Osteocyte (in vitro differentiated cells): ENCODE measurements at regions not wholly inside any gene's neighbourhood (a gene's known extent, or its start where the extent isn't known, plus 50 kb on each side); places are given as distances from the start of the nearest gene placed in this dataset.
A peak's percentile ranks its signal among the peaks of the same experiment; 100 is the strongest.

Experiments used
- DNase-seq: peaks from one replicate; pipeline ENCODE4 v3.0.0; 2021; ENCODE audit warnings: mixed read lengths; ENCODE audit not compliant: unreplicated experiment; ENCODE audit errors: extremely low spot score
- H3K27ac Mint-ChIP-seq: one replicate; pipeline ENCODE4 v1.8.0; 2021; ENCODE audit warnings: mild to moderate bottlenecking, mixed read lengths; ENCODE audit not compliant: unreplicated experiment
- H3K27me3 Mint-ChIP-seq: one replicate; pipeline ENCODE4 v1.8.0; 2021; ENCODE audit warnings: mixed read lengths; ENCODE audit not compliant: unreplicated experiment
- H3K36me3 Mint-ChIP-seq: one replicate; pipeline ENCODE4 v1.8.0; 2021; ENCODE audit warnings: mixed read lengths; ENCODE audit not compliant: unreplicated experiment
- H3K4me1 Mint-ChIP-seq: one replicate; pipeline ENCODE4 v1.8.0; 2021; ENCODE audit warnings: mixed read lengths; ENCODE audit not compliant: unreplicated experiment
- H3K4me3 Mint-ChIP-seq: one replicate; pipeline ENCODE4 v1.8.0; 2021; ENCODE audit warnings: mild to moderate bottlenecking, moderate library complexity, mixed read lengths; ENCODE audit not compliant: unreplicated experiment
- H3K9me3 Mint-ChIP-seq: one replicate; pipeline ENCODE4 v1.8.0; 2021; ENCODE audit warnings: mixed read lengths; ENCODE audit not compliant: unreplicated experiment
- CTCF ChIP-seq: fragments of 200-600 bp; sonication (generic); IDR thresholded peaks from 2 replicates; pipeline ENCODE4 v1.5.0; 2021; ENCODE audit warnings: antibody characterized with exemption, mild to moderate bottlenecking, moderate library complexity

GRCh38 chr12:65665817-65666216, 158.5 kb upstream of the HMGA2 start:
- no peak for TF ChIP-seq CTCF
- no peaks in the 10 kb centered on the region for H3K36me3 Mint-ChIP-seq
- no peak overlapping the region for H3K27ac Mint-ChIP-seq
- H3K9me3 Mint-ChIP-seq = peaks cover 12% of the 10 kb centered on the region
- no peaks in the 10 kb centered on the region for H3K27me3 Mint-ChIP-seq
- H3K4me3 Mint-ChIP-seq = no peak overlapping the region
- peaks cover 27% of the 10 kb centered on the region for H3K4me1 Mint-ChIP-seq
- DNase-seq = no peak

- no peak for TF ChIP-seq CTCF
- no peak overlapping the region for H3K4me3 Mint-ChIP-seq
- H3K27ac Mint-ChIP-seq = peak overlapping the region; percentile 41
- DNase-seq = no peak
- H3K27me3 Mint-ChIP-seq = no peaks in the 10 kb centered on the region
- peaks cover 12% of the 10 kb centered on the region for H3K9me3 Mint-ChIP-seq
- H3K4me1 Mint-ChIP-seq = peaks cover 27% of the 10 kb centered on the region
- no peaks in the 10 kb centered on the region for H3K36me3 Mint-ChIP-seq
Observed at GRCh38 chr12:65666876-65667275, 157.4 kb upstream of the HMGA2 start.

- Mint-ChIP-seq H3K27ac (peak overlapping the region; percentile 88), H3K9me3 (peaks cover 12% of the 10 kb centered on the region), H3K27me3 (no peaks in the 10 kb centered on the region), H3K36me3 (no peaks in the 10 kb centered on the region), H3K4me3 (no peak overlapping the region), H3K4me1 (peaks cover 34% of the 10 kb centered on the region)
- no peak for DNase-seq
- no peak for TF ChIP-seq CTCF
Observed at GRCh38 chr12:65667932-65668331, 156.4 kb upstream of the HMGA2 start.

GRCh38 chr12:65668981-65669695, 155.1 kb upstream of the HMGA2 start:
- H3K4me3 Mint-ChIP-seq = no peak overlapping the region
- H3K4me1 Mint-ChIP-seq = peaks cover 41% of the 10 kb centered on the region
- peaks cover 12% of the 10 kb centered on the region for H3K9me3 Mint-ChIP-seq
- no peaks in the 10 kb centered on the region for H3K27me3 Mint-ChIP-seq
- no peak for DNase-seq
- no peak for TF ChIP-seq CTCF
- H3K36me3 Mint-ChIP-seq = no peaks in the 10 kb centered on the region
- H3K27ac Mint-ChIP-seq = peak overlapping the region; percentile 88

GRCh38 chr12:65670775-65671174, 153.5 kb upstream of the HMGA2 start:
- no peaks in the 10 kb centered on the region for H3K36me3 Mint-ChIP-seq
- H3K27me3 Mint-ChIP-seq = no peaks in the 10 kb centered on the region
- TF ChIP-seq CTCF = no peak
- DNase-seq = no peak
- H3K9me3 Mint-ChIP-seq = no peaks in the 10 kb centered on the region
- no peak overlapping the region for H3K4me3 Mint-ChIP-seq
- H3K4me1 Mint-ChIP-seq = peaks cover 57% of the 10 kb centered on the region
- no peak overlapping the region for H3K27ac Mint-ChIP-seq
